Left renal pelvis (tissue), 4 donors: ENCODE measurements at regions not wholly inside any gene's neighbourhood (a gene's known extent, or its start where the extent isn't known, plus 50 kb on each side); places are given as distances from the start of the nearest gene placed in this dataset.

Experiments used
- DNase-seq, 4 donors: peaks; one replicate each; pipeline ENCODE4 v3.0.0-alpha.2; 2013; ENCODE audit warnings: low read depth in 4 of 4, low spot score in 3 of 4

- no peak for DNase-seq
These were observed 411.4 kb downstream of the CCDC91 start for GRCh38 chr12:28601570-28602058.

GRCh38 chr12:28602786-28603185 lies 412.5 kb downstream of the CCDC91 start:
- no peak for DNase-seq

GRCh38 chr12:28603239-28603638 lies 413.0 kb downstream of the CCDC91 start:
- DNase-seq = no peak

- DNase-seq = no peak
These were observed 413.5 kb downstream of the CCDC91 start for GRCh38 chr12:28603801-28604200.

GRCh38 chr12:28604240-28604639 lies 414.0 kb downstream of the CCDC91 start:
- DNase-seq = no peak

- no peak for DNase-seq
These were observed 416.8 kb downstream of the CCDC91 start for GRCh38 chr12:28606967-28607557.

- no peak for DNase-seq
These were observed 420.3 kb downstream of the CCDC91 start for GRCh38 chr12:28610401-28611114.

GRCh38 chr12:28611115-28611435 lies 420.8 kb downstream of the CCDC91 start:
- DNase-seq = no peak

GRCh38 chr12:28611449-28611848 lies 421.2 kb downstream of the CCDC91 start:
- no peak for DNase-seq

- DNase-seq = no peak
These were observed 427.9 kb downstream of the CCDC91 start for GRCh38 chr12:28618171-28618570.

GRCh38 chr12:28618772-28619171 lies 428.5 kb downstream of the CCDC91 start:
- no peak for DNase-seq

- DNase-seq = no peak
These were observed 430.0 kb downstream of the CCDC91 start for GRCh38 chr12:28620281-28620680.

GRCh38 chr12:28622406-28622805 lies 432.1 kb downstream of the CCDC91 start:
- no peak for DNase-seq

- no peak for DNase-seq
These were observed 436.2 kb downstream of the CCDC91 start for GRCh38 chr12:28626504-28626903.

- DNase-seq = no peak
These were observed 439.4 kb downstream of the CCDC91 start for GRCh38 chr12:28629691-28630090.

GRCh38 chr12:28631831-28632230 lies 441.6 kb downstream of the CCDC91 start:
- no peak for DNase-seq

GRCh38 chr12:28640519-28640918 lies 450.3 kb downstream of the CCDC91 start:
- no peak for DNase-seq

GRCh38 chr12:28645436-28645835 lies 455.2 kb downstream of the CCDC91 start:
- DNase-seq = no peak

- no peak for DNase-seq
These were observed 455.6 kb downstream of the CCDC91 start for GRCh38 chr12:28645891-28646290.

- no peak for DNase-seq
These were observed 460.6 kb downstream of the CCDC91 start for GRCh38 chr12:28650906-28651305.

GRCh38 chr12:28652239-28652638 lies 462.0 kb downstream of the CCDC91 start:
- no peak for DNase-seq

- DNase-seq = no peak
These were observed 467.1 kb upstream of the FAR2 start for GRCh38 chr12:28681980-28682379.

GRCh38 chr12:28683366-28683765 lies 465.7 kb upstream of the FAR2 start:
- no peak for DNase-seq
